ENCODE measurements at regions not wholly inside any gene's neighbourhood (a gene's known extent, or its start where the extent isn't known, plus 50 kb on each side); places are given as distances from the start of the nearest gene placed in this dataset.

GRCh38 chr10:55001422-55001821 lies 200.4 kb upstream of the PCDH15 start:
- TF ChIP-seq CTCF (IDR thresholded peaks at IDR 0.05) (no peak), EP300 (IDR thresholded peaks at IDR 0.05) (no peak)

All from tibial nerve (tissue), 4 donors.